ELR (cell line): ENCODE measurements at regions not wholly inside any gene's neighbourhood (a gene's known extent, or its start where the extent isn't known, plus 50 kb on each side); places are given as distances from the start of the nearest gene placed in this dataset.
A peak's percentile ranks its signal among the peaks of the same experiment; 100 is the strongest.
"Not testable (repeated sequence)": the region's sequence is repeated elsewhere in the genome, so short reads cannot be mapped to it uniquely, and the experiment has no call there.

Source experiments
- DNase-seq: peaks from one replicate; pipeline ENCODE4 v3.0.0-alpha.2; 2015; ENCODE audit warnings: low read depth

DNA sequence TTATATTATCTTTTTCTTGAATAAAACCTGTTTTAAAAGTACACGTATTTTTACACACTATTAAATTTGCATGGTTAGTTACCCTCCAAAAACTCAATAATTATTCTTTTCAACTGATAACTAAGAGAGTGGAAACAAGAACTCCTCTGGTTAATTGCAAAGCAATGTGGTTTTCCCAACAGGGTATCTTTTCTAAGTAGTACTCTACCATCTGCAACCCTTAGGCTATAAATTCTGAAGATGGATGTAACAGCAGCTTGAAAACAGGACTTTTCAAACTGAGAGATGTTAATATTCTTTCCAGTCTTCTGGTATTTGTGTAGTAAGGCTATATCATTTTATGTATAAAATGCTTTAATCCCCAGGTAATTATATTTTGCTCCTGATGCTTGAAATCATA is 916.1 kb upstream of the POT1 start:
- DNase-seq, result no peak

- DNase-seq, result no peak
These were observed 904.8 kb upstream of the POT1 start for GRCh38 chr7:125834421-125834820.

GRCh38 chr7:125833839-125834238 is 904.2 kb upstream of the POT1 start:
- no peak for DNase-seq

DNA sequence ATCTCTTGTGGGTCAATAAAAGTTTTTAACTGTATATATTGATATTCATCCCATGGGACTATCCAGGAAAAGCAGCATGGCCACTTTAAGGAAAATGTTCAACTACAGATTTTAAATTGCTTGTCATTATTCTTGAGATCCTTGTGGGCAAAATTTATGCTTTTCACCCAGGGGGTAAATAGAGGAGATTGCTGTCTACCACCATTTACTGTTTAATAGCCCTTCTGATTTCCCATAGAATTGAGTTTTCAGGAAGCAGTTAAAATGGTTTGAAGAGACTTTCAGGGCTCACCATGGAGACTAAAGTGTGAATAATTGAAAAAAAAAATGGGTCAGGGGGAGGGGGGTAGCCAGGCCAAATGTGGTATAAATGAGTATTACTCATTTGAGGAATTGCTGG is 901.1 kb upstream of the POT1 start:
- no peak for DNase-seq

DNA sequence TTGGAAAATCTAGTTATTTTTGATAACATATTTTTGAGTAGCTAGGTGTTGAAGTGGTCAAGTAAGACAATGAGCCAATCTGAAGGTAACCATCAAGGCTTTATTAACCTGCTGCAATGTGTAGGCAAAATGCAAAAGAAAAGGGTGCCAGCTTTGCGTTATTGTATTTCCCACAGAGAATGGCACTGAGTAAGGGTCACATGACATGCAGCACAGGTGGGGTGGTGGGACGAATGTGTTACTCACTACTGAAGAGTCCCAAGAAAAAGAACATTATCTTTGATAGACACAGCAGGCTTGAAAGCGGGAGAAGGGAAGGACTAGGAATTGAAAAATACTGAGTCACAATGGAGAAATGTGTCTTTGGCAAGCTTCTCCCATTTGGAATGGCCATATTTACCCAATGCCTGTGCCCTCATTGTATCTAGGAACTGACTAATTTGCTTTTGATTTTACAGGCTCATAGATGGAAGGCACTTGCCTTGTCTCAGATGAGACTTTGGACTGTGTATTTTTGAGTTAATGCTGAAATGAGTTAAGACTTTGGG is 898.6 kb upstream of the POT1 start:
- peak; percentile 14 for DNase-seq

DNA sequence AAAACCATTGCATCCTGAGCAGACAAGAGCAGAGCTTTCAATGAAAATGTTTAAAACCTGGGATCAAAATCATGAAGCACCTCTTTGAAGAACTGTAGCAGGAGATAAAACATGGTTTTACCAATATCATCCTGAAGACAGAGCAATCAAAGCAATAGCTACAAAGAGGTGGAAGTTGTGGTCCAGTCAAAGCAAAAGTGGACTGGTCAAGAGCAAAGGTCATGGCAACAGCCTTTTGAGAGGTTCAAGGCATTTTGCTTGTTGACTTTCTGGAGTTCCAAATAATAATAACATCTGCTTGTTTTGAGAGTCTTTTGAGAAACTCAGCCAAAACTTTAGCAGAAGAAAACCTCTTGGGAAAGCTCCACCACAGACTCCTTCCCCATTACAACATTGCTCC is 893.9 kb upstream of the POT1 start:
- DNase-seq, result no peak

GRCh38 chr7:125820495-125820894 is 890.9 kb upstream of the POT1 start:
- no peak for DNase-seq

DNA sequence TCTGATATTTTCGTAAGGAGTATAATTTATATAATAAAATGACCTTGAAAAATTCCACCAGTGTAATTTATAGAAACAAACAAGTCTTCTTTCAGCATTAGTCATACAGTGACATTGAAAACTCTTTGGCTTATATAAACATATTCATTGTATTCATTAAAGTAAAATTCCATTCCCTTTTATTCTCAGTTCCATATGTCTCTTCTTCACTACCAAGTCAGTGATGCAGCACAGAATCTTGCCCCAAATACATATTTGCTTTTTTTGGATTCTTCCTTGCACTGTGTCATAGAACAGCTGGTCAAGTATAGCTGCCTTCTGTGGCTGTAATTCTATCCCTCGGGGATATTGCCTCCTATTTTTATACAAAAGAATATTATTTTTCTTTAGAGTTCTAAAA is 884.5 kb upstream of the POT1 start:
- DNase-seq, result peak; percentile 30

DNA sequence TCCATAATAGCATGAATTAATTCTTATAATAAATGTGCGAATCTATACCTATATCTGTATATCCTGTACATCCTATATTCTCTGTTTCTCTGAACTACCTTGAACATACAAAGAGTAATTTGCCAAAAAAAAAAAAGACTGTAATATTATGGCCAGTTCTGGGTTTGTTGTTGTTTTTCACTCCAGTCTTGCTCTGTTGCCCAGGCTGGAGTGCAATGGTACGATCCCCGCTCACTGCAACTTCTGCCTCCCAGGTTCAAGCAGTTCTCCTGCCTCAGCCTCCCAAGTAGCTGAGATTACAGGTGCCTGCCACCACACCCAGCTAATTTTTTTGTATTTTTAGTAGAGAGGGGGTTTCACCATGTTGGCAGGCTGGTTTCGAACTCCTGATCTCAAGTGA is 876.9 kb upstream of the POT1 start:
- not testable (repeated sequence) for DNase-seq

DNA sequence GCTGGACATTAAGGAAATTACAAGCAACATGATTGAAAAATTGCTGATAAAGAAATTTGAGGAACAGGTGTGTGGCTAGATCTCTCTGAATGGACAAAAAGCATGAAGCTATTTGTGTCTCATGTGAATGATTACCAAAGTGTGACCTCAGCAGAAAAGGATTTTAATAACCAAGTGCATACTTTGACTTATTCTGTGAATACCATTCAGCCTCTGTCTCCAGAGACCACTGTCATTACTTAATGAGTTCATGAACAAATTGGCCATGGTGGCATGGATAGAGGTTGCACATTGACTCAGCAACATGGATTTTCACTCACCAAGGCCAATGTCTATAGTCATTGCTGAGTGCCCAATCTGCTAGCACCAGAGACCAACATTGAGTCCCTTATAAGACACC is 874.6 kb upstream of the POT1 start:
- no peak for DNase-seq

DNA sequence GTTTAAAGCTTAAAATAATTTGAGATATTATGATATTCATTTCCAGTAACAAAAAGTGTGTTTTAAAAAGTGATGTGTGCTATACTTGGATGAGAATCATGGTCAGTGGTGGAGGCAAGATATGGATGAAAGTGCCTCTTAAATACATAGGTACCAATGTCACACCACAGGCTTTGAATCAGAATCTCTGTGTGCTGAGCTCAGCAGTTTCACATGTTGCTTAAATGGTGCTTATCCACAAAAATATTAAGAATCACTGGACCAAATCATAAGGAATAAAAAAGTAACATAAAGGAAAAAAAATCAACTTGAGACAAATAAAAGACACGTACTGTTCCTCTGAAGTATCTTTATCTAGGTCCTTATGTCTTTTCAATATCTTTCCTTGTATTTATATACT is 850.5 kb upstream of the POT1 start:
- DNase-seq, result no peak

DNA sequence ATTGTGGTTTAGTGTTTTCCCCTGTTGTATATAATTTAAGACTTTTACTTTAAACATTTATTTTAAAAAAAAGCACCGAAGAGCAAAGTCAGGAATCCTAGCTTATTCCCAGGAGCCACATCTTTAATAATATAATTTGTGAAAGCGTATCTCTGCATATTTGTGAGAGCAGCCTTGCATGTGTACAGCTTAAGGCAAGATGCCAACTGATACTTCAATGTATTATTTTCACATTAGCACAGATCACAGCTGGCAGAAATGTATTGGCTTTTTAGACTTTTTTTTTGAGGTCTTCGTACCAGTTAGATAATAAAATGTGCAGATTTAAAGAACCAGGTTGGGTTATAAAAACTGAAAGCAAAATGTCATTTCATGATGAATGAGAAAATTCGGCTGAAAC is 845.7 kb upstream of the POT1 start:
- no peak for DNase-seq

- peak; percentile 1 for DNase-seq
These were observed 843.6 kb upstream of the POT1 start for GRCh38 chr7:125773113-125773785.

DNA sequence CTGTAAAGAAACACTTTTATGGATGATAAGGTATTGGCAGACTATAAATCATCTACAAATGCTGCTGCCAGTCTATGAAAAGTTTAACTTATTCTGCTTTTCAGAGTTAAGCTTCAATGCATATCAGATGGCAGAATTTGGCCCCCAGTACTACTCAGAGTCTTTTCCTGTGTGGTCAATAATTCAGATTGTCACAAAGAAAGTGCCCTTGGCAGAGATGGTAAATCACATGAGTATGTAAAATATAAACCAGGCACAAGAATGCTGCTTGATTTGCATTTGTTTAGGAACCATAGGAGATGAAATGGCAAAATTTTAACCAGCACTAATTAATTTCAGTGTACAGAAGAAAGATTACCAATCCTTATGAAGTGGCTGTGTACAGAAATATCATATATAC is 818.3 kb upstream of the POT1 start:
- no peak for DNase-seq

- no peak for DNase-seq
These were observed 816.9 kb upstream of the POT1 start for GRCh38 chr7:125746510-125746909.

DNA sequence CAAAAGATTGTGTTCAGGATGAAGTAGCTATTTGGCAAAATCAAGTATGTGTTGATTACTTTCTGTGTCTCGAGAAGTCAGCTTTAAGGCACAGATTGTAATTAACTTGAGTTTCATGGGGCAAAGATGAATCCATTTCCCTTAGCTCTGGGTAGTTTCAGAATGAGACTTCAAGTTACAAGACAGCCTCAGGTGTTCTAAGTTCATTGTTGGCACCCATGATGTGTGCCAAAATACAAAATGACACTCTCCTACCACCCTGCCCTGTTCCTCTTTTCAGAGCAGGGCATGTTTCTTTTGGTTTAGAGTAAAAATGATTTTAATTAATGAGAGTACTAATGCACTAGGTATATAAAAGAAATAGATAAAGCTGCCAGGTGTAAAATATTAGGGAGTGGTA is 797.6 kb upstream of the POT1 start:
- no peak for DNase-seq

- no peak for DNase-seq
These were observed 766.0 kb upstream of the POT1 start for GRCh38 chr7:125695626-125696025.

DNA sequence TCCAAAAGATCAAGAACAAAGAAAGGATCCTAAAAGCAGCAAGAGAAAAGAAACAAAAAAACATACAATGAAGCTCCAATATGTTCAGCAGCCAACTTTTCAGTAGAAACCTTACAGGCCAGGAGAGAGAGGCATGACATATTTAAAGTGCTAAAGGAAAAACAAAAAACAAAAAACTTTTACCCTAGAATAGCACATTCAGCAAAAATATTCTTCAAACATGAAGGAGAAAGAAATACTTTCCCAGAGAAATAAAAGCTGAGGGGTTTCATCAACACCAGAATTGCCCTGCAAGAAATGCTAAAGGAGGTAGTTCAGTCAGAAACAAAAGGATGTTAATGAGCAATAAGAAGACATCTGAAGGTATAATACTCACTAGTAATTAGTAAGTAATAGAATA is 753.5 kb upstream of the POT1 start:
- no peak for DNase-seq

DNA sequence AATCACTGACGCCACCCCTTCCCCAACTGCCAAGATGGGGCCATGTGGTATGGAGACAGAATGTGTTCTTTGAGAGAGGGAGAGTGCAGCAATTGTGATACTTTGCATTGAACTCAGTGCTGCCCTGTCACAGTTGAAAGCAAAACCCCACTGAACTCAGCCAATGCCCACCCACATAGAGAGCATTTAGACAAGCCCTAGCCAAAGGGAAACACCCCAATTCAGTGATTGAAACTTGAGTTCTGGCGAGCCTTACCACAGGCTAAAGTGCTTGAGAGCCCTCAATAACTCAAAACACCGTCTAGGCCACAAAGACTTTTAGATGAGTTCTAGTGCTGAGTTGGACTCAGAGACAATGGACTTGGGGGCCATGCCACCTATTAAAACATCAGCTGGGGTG is 751.9 kb upstream of the POT1 start:
- no peak for DNase-seq

GRCh38 chr7:125678771-125679170 is 749.1 kb upstream of the POT1 start:
- no peak for DNase-seq

GRCh38 chr7:125675640-125676039 is 746.0 kb upstream of the POT1 start:
- no peak for DNase-seq

- DNase-seq, result no peak
These were observed 745.5 kb upstream of the POT1 start for GRCh38 chr7:125675169-125675568.

- DNase-seq, result peak; percentile 15
These were observed 741.4 kb upstream of the POT1 start for GRCh38 chr7:125670926-125671572.
